Lower leg skin (tissue), 4 donors: ENCODE measurements at regions not wholly inside any gene's neighbourhood (a gene's known extent, or its start where the extent isn't known, plus 50 kb on each side); places are given as distances from the start of the nearest gene placed in this dataset.

Experiments used
- DNase-seq, 2 donors: peaks; one replicate each; pipeline ENCODE4 v3.0.0-alpha.2; 2019; ENCODE audit warnings: low spot score in 2 of 2
- H3K4me3 ChIP-seq: fragments of 200-600 bp; sonication (generic); 2 replicates; pipeline ENCODE4 v1.5.1; 2017; ENCODE audit warnings: mild to moderate bottlenecking, low read depth; ENCODE audit not compliant: poor library complexity, severe bottlenecking
- POLR2A ChIP-seq, 2 donors: fragments of 450-650 bp; IDR thresholded peaks; one replicate each; pipeline ENCODE4 v1.6.1; 2016 to 2017; ENCODE audit warnings: antibody characterized with exemption in 2 of 2, mild to moderate bottlenecking in 1 of 2, moderate library complexity in 1 of 2
- WGBS, 2 donors: methylation state at CpG; one replicate each; pipeline ENCODE4 v1.1.5; 2018; 5-methylcytosine and 5-hydroxymethylcytosine counted together
- intact Hi-C: fragments of 100-400 bp; cut with DNase I; formaldehyde crosslinking; loops from one replicate; pipeline ENCODE4 v1.15.0; 2023; ENCODE audit warnings: low total_unique reads
- TF ChIP-seq, protein P1 (sequence below), 3 donors: fragments of 450-650 bp; IDR thresholded peaks; one replicate each; pipeline ENCODE4 v1.5.1; 2016; ENCODE audit warnings: antibody characterized with exemption in 3 of 3, mild to moderate bottlenecking in 3 of 3, moderate library complexity in 2 of 3

DNA sequence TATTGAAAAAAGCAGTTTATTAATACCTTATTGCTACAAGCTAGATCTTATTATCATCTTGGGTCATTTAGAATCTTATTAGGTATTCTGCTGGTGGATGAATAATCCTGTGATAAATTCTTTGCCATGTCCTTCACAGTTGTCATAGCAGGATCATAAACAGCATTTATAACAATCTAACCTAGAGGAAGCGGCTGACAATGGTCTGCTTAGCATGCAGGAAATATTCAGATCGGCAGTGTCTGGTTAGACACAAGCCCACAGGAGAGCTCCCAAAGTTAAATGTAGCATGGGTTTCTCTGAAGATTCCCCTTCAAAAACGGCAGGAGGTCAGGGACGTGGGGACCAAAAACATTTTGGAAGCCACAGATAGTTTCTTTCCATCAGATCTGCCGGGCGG lies 179.3 kb downstream of the FOXB1 start:
- DNase-seq = no peak
- WGBS, 2 donors = 80 to 84% methylated on average over 6 of the region's 6 CpGs
- intact Hi-C loops = no loop called here
- H3K4me3 ChIP-seq = no peak overlapping the region
- TF ChIP-seq, protein P1, sequence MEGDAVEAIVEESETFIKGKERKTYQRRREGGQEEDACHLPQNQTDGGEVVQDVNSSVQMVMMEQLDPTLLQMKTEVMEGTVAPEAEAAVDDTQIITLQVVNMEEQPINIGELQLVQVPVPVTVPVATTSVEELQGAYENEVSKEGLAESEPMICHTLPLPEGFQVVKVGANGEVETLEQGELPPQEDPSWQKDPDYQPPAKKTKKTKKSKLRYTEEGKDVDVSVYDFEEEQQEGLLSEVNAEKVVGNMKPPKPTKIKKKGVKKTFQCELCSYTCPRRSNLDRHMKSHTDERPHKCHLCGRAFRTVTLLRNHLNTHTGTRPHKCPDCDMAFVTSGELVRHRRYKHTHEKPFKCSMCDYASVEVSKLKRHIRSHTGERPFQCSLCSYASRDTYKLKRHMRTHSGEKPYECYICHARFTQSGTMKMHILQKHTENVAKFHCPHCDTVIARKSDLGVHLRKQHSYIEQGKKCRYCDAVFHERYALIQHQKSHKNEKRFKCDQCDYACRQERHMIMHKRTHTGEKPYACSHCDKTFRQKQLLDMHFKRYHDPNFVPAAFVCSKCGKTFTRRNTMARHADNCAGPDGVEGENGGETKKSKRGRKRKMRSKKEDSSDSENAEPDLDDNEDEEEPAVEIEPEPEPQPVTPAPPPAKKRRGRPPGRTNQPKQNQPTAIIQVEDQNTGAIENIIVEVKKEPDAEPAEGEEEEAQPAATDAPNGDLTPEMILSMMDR (IDR thresholded peaks at IDR 0.05) = no peak
- no peak for TF ChIP-seq POLR2A (IDR thresholded peaks at IDR 0.05)

DNA sequence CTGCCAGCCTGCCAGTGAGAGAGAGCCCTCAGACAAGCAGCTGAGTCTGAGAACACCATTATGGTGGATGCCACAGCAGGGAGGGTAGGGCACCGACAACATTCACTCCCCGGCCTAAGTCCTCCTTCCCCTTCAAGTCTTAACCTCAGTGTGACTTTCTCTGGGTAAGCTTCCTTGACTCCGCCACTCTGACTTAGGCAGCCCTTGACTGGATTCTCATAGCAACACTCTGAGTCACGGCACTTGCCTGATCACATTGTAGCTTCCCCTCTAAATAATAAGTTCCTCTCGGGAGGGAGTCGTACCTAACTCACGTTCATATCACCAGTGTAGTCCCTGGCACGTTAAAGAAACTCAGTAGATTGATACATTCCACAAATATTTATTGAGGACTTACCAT lies 180.5 kb downstream of the FOXB1 start:
- no peak for DNase-seq
- intact Hi-C loops = no loop called here
- WGBS, 2 donors = 57 to 76% methylated on average over 8 of the region's 8 CpGs
- TF ChIP-seq, protein P1 (IDR thresholded peaks at IDR 0.05) = no peak
- no peak for TF ChIP-seq POLR2A (IDR thresholded peaks at IDR 0.05)
- H3K4me3 ChIP-seq = no peak overlapping the region

DNA sequence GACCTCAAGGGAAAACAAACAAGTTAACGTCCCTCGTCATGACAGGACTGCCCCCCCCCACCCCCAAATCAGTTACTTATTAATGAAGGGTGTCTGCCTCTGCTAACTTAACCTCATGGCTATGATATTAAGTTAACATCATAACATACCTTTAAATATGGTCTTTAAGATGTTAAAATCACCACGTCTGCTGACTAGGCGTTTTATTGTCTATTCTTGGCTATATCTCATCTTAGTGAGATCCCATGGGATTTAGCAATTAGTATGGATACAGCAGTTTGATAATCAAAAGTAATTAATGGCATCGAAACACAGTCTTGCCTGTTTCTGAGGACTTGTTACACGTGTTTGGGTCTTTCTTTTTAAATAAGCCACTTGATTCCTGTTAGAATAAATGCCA lies 186.9 kb downstream of the FOXB1 start:
- no peak for DNase-seq
- 63 to 69% methylated on average over 6 of the region's 6 CpGs for WGBS, 2 donors
- TF ChIP-seq, protein P1 (IDR thresholded peaks at IDR 0.05) = no peak
- TF ChIP-seq POLR2A (IDR thresholded peaks at IDR 0.05) = no peak
- intact Hi-C loops = no loop called here
- H3K4me3 ChIP-seq = no peak overlapping the region

DNA sequence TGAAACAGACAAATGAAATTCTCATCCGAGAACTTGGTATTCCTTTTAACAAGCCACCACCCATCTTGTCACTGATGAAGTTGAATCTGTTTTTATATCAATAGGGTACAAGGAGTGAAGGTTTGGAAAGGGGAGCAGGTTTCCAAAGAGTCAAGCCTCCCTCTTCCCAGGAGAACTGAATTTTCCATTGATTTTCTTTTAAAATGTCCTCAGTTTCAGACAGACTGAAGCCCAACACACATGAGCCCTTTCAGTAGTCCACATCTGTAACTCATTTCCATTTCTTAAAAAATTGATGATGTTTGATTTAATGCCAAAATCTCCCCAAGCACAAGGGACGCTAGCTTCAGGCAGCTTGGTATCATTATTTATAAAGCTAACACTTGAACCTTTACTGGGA lies 187.7 kb downstream of the FOXB1 start:
- intact Hi-C loops = no loop called here
- TF ChIP-seq, protein P1 (IDR thresholded peaks at IDR 0.05) = no peak
- no peak for TF ChIP-seq POLR2A (IDR thresholded peaks at IDR 0.05)
- no peak overlapping the region for H3K4me3 ChIP-seq
- 55 to 57% methylated on average over 2 of the region's 2 CpGs for WGBS, 2 donors
- no peak for DNase-seq

DNA sequence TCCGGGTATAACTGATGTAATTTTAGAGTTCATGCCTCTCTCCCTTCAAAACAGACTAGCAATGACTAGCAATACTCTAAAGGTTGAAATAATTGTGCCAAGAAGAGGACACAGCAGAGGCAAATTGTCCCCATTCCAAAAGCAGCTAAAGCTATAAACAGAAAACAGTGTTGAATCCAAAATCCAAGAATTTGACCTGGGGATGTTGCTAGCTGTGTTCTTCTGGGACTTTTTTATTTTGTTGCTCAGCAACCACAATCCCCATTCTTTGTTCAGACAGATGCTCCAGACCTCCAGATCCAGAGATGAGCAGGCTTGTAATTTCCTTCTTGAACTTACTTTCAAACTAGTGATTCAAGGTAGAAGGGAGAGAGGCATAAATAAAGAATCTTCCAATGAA lies 191.5 kb downstream of the FOXB1 start:
- no peak overlapping the region for H3K4me3 ChIP-seq
- DNase-seq = no peak
- no peak for TF ChIP-seq POLR2A (IDR thresholded peaks at IDR 0.05)
- TF ChIP-seq, protein P1 (IDR thresholded peaks at IDR 0.05) = no peak
- intact Hi-C loops = no loop called here
- WGBS, 2 donors = 50 to 53% methylated on average over 1 of the region's 1 CpG

DNA sequence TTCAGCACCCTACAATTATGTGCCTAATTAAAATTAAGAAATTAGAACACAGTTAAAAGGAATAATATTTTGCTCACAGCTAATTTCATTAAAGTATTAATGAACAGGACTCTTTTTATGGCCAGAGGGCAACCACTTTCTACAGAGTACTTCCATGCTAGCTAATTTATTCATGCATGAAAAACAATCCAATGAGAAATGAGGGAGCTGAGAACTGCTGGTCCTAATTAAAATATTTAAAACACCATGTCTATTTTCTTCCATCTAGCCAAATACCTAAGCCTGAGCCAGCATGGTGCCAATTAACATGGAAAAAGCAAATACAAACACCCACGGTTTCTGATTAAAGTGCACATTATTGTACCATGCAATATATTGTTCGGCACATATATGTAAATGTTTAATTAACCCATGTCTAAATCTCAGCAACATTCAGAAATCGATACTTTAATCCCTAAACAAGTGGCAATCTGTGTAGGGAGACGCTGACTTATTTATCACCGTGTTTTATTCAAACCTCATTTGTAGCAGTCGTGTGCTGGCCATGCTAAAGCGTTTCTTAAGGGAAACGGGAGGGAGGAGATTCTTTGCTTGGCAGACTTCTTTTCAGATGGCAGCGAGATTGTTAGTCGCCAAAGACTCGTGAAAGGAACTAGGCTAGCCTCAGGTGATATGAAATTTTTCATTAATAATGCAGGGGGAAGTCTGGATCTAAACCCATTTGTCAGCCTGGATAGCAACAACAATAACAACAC lies 193.5 kb downstream of the ANXA2 start:
- TF ChIP-seq, protein P1 (IDR thresholded peaks at IDR 0.05) = no peak
- no peak for TF ChIP-seq POLR2A (IDR thresholded peaks at IDR 0.05)
- DNase-seq = no peak
- WGBS, 2 donors = 26 to 36% methylated on average over 11 of the region's 11 CpGs
- intact Hi-C loops = no loop called here
- H3K4me3 ChIP-seq = no peak overlapping the region
